ENCODE measurements at regions not wholly inside any gene's neighbourhood (a gene's known extent, or its start where the extent isn't known, plus 50 kb on each side); places are given as distances from the start of the nearest gene placed in this dataset.

GRCh38 chr11:28819741-28820140, 711.6 kb downstream of the METTL15 start:
- TF ChIP-seq CTCF (IDR thresholded peaks at IDR 0.05) (no peak), POLR2A (IDR thresholded peaks at IDR 0.05) (no peak)

All from breast epithelium (tissue), 3 donors.